IPS-18a (cell line): ENCODE measurements at regions not wholly inside any gene's neighbourhood (a gene's known extent, or its start where the extent isn't known, plus 50 kb on each side); places are given as distances from the start of the nearest gene placed in this dataset.
"Not testable (repeated sequence)": the region's sequence is repeated elsewhere in the genome, so short reads cannot be mapped to it uniquely, and the experiment has no call there.

Experiments used
- H3K27ac ChIP-seq: one replicate; pipeline ENCODE4 v1.5.1; 2013; ENCODE audit warnings: low read length
- H3K27me3 ChIP-seq: one replicate; pipeline ENCODE4 v1.6.1; 2013; ENCODE audit warnings: mild to moderate bottlenecking, low read length; ENCODE audit not compliant: control insufficient read depth, insufficient read depth
- H3K36me3 ChIP-seq: one replicate; pipeline ENCODE4 v1.6.1; 2013; ENCODE audit warnings: low read depth, low read length; ENCODE audit not compliant: control insufficient read depth
- H3K4me1 ChIP-seq: one replicate; pipeline ENCODE4 v1.6.1; 2013; ENCODE audit warnings: low read depth, low read length; ENCODE audit not compliant: control insufficient read depth
- H3K4me3 ChIP-seq: one replicate; pipeline ENCODE4 v1.5.1; 2013; ENCODE audit warnings: low read length
- H3K9ac ChIP-seq: one replicate; pipeline ENCODE4 v1.6.1; 2013; ENCODE audit warnings: mild to moderate bottlenecking, low read length, moderate library complexity
- H3K9me3 ChIP-seq: one replicate; pipeline ENCODE4 v1.6.1; 2013; ENCODE audit warnings: low read depth, low read length; ENCODE audit not compliant: control insufficient read depth

DNA sequence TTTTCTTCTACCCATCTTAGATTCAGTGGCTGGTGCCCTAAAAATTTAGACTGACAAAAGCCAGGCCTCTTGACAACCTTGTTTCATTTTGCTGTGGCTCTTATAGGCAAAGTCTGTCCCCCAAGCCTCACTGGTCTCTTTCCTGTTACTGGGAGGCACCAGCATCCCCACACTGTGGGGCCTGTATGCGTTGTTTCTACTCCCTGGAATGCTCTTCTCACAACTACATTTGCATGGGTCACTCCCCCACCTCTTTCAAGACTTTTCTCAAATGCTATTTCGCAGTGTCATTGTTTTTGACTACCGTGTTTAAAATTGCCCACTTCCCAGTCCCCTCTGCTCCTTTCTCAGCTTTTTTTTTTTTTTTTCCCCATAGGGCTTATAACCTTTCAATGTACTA lies 108.7 kb upstream of the DGKB start:
- Histone ChIP-seq H3K9me3 (no peaks in the 10 kb centered on the region), H3K27ac (no peak overlapping the region), H3K9ac (no peak overlapping the region), H3K27me3 (no peaks in the 10 kb centered on the region), H3K4me1 (peaks cover 15% of the 10 kb centered on the region), H3K4me3 (no peak overlapping the region), H3K36me3 (no peaks in the 10 kb centered on the region)

DNA sequence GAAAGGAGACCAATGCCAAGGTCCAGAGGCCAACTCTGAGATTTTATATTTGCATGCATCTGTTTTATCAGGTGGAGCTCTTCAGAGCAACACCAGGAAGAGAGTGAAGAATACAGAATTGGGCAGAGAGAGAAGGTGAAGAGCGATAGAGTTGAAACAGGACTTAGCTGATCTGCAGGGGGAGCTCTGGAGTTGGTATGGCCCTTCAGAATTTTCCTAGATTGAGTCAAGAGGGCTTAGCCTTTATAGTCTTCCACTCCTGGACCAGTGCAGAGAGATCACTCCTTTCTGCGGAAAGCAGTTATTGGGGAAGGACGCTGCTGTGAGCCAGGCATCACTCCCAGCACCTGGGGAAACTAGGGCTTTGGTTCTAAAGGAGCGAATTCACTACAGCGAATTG lies 105.0 kb upstream of the DGKB start:
- H3K27me3 ChIP-seq = no peaks in the 10 kb centered on the region

DNA sequence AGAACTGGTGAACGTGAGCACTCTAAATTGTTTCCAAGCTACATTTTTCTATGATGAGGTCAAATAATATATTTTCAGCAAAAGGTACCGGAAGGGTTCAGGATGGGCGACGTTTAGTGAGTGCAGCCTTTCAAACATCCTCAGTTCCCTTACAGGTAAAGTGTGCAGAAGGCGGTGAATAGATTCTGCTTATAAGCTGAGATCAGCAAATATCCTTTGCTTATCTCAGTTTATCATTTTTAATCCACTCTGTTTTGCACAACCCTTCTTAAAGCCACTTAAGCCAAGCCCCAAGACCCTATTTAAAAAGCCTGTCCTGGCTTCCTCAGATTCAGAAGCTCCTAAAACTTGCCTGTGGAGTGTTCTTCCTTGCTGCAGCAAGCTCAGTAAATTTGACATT lies 103.1 kb upstream of the DGKB start:
- H3K9me3 ChIP-seq = no peaks in the 10 kb centered on the region
- no peaks in the 10 kb centered on the region for H3K27me3 ChIP-seq
- H3K4me1 ChIP-seq = no peaks in the 10 kb centered on the region
- no peak overlapping the region for H3K27ac ChIP-seq
- no peaks in the 10 kb centered on the region for H3K36me3 ChIP-seq
- H3K4me3 ChIP-seq = no peak overlapping the region
- no peak overlapping the region for H3K9ac ChIP-seq

More for the DNA sequence above, 105.0 kb upstream of the DGKB start:
- Histone ChIP-seq H3K9ac (no peak overlapping the region), H3K9me3 (no peaks in the 10 kb centered on the region), H3K27ac (no peak overlapping the region), H3K4me1 (peaks cover 4% of the 10 kb centered on the region), H3K4me3 (no peak overlapping the region), H3K36me3 (no peaks in the 10 kb centered on the region)

DNA sequence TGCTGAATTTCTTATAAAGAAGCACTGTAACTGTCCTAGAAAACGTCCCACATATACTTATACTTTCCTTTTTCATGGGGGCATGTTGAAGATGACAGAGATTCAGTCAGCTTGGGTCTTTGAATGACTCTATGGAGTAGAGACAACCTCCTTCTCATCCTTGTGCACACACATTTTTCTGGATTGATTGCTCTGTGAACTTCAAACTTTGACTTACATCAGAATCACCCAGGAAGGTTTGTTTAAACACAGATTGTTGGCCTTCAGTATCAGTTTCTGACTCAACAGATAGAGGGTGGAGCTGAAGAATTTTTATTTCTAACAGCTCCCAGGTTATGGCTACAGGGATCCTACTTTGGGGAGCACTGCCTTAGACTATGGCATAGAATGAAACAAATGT lies 97.6 kb upstream of the DGKB start:
- no peak overlapping the region for H3K4me3 ChIP-seq
- H3K9me3 ChIP-seq = no peaks in the 10 kb centered on the region
- H3K9ac ChIP-seq = no peak overlapping the region
- H3K4me1 ChIP-seq = no peaks in the 10 kb centered on the region
- no peaks in the 10 kb centered on the region for H3K36me3 ChIP-seq
- no peak overlapping the region for H3K27ac ChIP-seq
- H3K27me3 ChIP-seq = no peaks in the 10 kb centered on the region

DNA sequence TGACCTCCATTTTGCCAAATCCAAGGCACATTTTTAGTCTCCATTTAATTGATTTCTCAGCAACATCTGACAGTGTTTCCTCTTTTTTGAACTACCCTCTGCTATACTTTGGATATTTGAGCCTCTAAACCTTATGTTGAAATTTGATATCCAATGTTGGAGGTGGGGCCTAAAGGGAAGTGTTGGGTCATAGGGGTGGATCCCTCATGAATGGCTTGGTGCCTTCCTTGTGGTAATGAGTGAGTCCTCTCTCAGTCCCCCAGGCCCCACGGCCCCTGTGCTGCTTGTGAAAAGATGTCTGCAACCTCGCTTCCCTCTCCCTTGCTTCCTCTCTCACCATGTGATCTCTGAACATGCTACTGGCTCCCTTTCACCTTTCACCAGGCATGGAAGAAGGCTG lies 96.8 kb upstream of the DGKB start:
- H3K36me3 ChIP-seq = no peaks in the 10 kb centered on the region
- H3K4me1 ChIP-seq = no peaks in the 10 kb centered on the region
- no peaks in the 10 kb centered on the region for H3K9me3 ChIP-seq
- no peaks in the 10 kb centered on the region for H3K27me3 ChIP-seq
- no peak overlapping the region for H3K27ac ChIP-seq
- no peak overlapping the region for H3K4me3 ChIP-seq
- H3K9ac ChIP-seq = no peak overlapping the region

DNA sequence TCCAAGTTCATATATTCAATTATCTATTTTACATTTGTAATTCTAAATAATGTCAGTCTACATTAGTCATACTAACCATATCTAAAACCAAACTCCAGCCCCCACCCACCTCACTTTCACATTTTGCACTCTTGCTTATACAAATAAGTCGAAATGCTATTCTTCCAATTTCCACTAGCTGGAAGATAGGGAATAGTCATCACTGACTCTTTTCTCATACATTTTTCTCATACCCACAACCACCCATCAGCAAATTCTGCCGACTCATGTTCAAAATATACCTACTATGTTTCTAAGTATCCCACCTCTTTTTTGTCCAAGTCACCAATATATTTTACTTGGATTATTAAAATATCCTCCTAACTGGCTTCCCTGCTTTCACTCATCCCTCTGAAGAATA lies 93.2 kb upstream of the DGKB start:
- no peaks in the 10 kb centered on the region for H3K4me1 ChIP-seq
- no peaks in the 10 kb centered on the region for H3K36me3 ChIP-seq
- no peaks in the 10 kb centered on the region for H3K27me3 ChIP-seq
- no peaks in the 10 kb centered on the region for H3K9me3 ChIP-seq
- H3K4me3 ChIP-seq = no peak overlapping the region
- no peak overlapping the region for H3K27ac ChIP-seq
- H3K9ac ChIP-seq = no peak overlapping the region

DNA sequence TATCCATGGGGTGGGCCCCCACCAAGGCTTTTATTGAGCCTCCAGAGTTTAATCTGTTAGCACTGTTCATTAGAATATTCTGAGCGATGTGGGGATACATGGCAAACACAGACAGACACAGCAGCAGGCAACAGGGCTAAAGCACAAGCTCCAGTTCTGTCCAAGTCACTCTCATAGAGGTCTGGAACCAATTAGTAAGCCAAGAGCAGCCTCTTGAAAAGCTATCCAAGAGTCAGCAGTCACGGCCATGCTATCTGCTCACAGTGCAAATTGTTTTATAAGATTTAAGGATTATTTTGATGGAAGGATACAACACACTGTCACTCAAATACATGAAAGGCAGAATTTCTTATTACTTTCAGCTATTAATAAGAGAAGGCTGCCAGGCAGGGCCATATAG lies 86.4 kb upstream of the DGKB start:
- Histone ChIP-seq H3K4me3 (no peak overlapping the region), H3K9me3 (no peaks in the 10 kb centered on the region), H3K27me3 (no peaks in the 10 kb centered on the region), H3K4me1 (no peaks in the 10 kb centered on the region), H3K36me3 (no peaks in the 10 kb centered on the region), H3K9ac (no peak overlapping the region), H3K27ac (no peak overlapping the region)

DNA sequence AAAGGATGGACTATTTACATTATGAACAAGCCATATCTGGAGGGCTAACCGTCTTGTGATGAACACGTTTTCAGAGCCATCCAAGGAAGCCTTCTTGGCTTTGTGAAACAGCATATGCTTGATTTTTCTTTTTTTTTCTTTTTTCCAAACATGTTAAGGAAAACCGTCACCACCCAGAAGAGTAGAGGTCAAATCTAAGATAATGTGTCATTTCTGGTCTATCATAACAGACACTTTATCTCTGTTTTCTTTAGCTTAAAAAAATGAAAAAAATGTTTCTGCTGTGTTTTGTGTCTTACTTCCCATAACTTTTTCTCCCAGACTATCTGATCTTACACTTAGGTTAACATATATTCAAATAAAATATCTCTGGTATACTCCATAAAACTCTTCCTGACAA lies 76.1 kb upstream of the DGKB start:
- Histone ChIP-seq H3K27me3 (no peaks in the 10 kb centered on the region), H3K27ac (no peak overlapping the region), H3K9ac (no peak overlapping the region), H3K36me3 (no peaks in the 10 kb centered on the region), H3K4me1 (no peaks in the 10 kb centered on the region), H3K4me3 (no peak overlapping the region), H3K9me3 (no peaks in the 10 kb centered on the region)

DNA sequence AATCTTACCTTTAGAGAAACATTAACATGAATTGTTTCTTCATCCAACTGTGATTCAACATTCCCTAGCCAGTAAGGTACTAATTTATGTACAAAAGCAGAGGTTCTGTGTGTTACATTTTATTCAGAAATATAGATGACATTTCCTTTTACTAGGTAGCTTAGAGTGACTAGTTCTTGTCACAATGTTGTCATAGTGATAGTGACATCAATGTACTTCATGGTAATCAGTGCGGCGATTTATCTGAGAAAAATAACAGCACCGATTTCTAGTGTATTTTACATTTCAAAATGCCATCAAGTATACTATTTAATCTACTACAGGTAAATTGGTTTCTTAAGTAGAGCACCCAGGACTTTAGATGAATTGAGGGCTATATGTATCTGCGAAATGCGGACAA lies 72.1 kb upstream of the DGKB start:
- Histone ChIP-seq H3K9ac (no peak overlapping the region), H3K27me3 (no peaks in the 10 kb centered on the region), H3K27ac (no peak overlapping the region), H3K9me3 (no peaks in the 10 kb centered on the region), H3K36me3 (no peaks in the 10 kb centered on the region), H3K4me3 (no peak overlapping the region), H3K4me1 (no peaks in the 10 kb centered on the region)

DNA sequence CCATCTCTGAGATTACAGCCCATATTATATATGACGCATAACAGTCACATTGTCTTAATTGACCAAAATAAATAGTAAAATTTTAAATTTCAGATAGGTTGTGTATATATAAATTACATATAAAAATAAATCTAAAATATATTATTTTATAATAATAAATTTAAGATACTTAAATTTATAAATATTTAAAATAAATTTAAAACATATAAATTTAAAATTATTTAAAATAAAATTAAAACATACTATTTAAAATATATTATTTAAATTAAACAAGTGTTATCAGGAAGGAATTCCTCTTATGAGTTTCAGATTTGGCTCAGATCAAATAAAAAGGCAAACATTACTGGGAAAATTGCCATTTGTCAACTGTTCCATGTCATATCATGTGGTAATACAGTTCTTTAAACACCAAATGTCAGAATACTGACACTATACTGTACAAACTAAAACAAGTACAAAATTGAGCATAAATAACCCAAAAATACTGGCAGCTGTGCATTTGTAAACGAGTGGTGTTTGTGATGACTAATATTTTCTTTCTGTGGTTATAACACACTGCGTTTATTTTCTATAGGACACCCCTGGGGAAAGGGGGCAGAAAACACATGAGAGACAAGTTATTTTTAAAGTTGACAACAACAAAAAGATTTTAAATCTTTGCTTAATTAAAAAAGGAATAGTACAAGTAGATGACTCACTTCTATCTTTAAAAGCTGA lies 71.3 kb upstream of the DGKB start:
- H3K36me3 ChIP-seq = no peaks in the 10 kb centered on the region
- no peak overlapping the region for H3K27ac ChIP-seq
- H3K4me3 ChIP-seq = no peak overlapping the region
- no peaks in the 10 kb centered on the region for H3K27me3 ChIP-seq
- H3K9ac ChIP-seq = no peak overlapping the region
- no peaks in the 10 kb centered on the region for H3K4me1 ChIP-seq
- H3K9me3 ChIP-seq = no peaks in the 10 kb centered on the region

DNA sequence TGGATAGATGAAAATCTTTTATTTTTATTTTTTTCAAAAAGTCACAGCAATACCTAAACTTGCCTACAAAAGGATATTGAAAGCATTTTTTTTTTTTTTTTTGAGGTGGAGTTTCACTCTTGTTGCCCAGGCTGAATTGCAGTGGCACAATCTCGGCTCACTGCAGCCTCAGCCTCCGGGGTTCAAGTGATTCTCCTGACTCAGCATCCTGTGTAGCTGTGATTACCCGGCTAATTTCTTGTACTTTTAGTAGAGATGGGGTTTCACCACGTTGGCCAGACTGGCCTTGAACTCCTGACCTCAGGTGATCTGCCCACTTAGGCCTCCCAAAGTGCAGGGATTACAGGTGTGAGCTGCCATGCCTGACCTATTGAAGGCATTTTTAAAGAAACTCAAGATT lies 69.1 kb upstream of the DGKB start:
- not testable (repeated sequence) for H3K9ac ChIP-seq, H3K27me3 ChIP-seq, H3K27ac ChIP-seq, H3K4me3 ChIP-seq, H3K36me3 ChIP-seq, H3K4me1 ChIP-seq, H3K9me3 ChIP-seq

DNA sequence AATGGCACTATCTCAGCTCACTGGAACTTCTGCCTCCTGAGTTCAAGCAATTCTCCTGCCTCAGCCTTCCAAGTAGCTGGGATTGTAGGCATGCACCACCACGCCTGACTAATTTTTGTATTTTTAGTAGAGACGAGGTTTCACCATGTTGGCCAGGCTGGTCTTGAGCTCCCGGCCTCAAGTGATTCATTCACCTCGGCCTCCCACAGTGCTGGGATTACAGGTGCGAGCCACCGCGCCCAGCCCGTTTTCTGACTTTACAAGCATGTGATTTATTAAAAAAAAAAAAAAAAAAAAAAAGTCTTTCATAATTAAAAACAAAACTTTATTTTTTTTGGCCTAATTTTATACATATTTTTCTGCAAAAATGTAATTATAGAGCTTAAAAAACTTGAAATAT lies 64.8 kb upstream of the DGKB start:
- not testable (repeated sequence) for H3K36me3 ChIP-seq, H3K27ac ChIP-seq, H3K9ac ChIP-seq, H3K4me3 ChIP-seq, H3K4me1 ChIP-seq, H3K9me3 ChIP-seq, H3K27me3 ChIP-seq
